ENCODE measurements at regions not wholly inside any gene's neighbourhood (a gene's known extent, or its start where the extent isn't known, plus 50 kb on each side); places are given as distances from the start of the nearest gene placed in this dataset.
"Not testable (repeated sequence)": the region's sequence is repeated elsewhere in the genome, so short reads cannot be mapped to it uniquely, and the experiment has no call there.

GRCh38 chr18:42306594-42306980, 351.6 kb downstream of the PIK3C3 start:
- DNase-seq (ENCODE audit: low read depth), result no peak

- peak; percentile 40 for DNase-seq (ENCODE audit: low read depth)
These were observed 355.9 kb downstream of the PIK3C3 start for GRCh38 chr18:42310956-42311355.

GRCh38 chr18:42326752-42327151, 371.7 kb downstream of the PIK3C3 start:
- DNase-seq (ENCODE audit: low read depth), result no peak

- no peak for DNase-seq (ENCODE audit: low read depth)
These were observed 373.9 kb downstream of the PIK3C3 start for GRCh38 chr18:42328931-42329330.

GRCh38 chr18:42330296-42330695, 375.3 kb downstream of the PIK3C3 start:
- DNase-seq (ENCODE audit: low read depth), result no peak

- DNase-seq (ENCODE audit: low read depth), result no peak
These were observed 378.5 kb downstream of the PIK3C3 start for GRCh38 chr18:42333558-42333957.

GRCh38 chr18:42334931-42335330, 379.9 kb downstream of the PIK3C3 start:
- no peak for DNase-seq (ENCODE audit: low read depth)

GRCh38 chr18:42336139-42336538, 381.1 kb downstream of the PIK3C3 start:
- no peak for DNase-seq (ENCODE audit: low read depth)

GRCh38 chr18:42337337-42337736, 382.3 kb downstream of the PIK3C3 start:
- DNase-seq (ENCODE audit: low read depth), result not testable (repeated sequence)

GRCh38 chr18:42338683-42339082, 383.6 kb downstream of the PIK3C3 start:
- no peak for DNase-seq (ENCODE audit: low read depth)

- no peak for DNase-seq (ENCODE audit: low read depth)
These were observed 384.3 kb downstream of the PIK3C3 start for GRCh38 chr18:42339372-42339771.

- no peak for DNase-seq (ENCODE audit: low read depth)
These were observed 385.5 kb downstream of the PIK3C3 start for GRCh38 chr18:42340423-42341009.

- DNase-seq (ENCODE audit: low read depth), result no peak
These were observed 386.4 kb downstream of the PIK3C3 start for GRCh38 chr18:42341423-42341822.

- DNase-seq (ENCODE audit: low read depth), result no peak
These were observed 393.7 kb downstream of the PIK3C3 start for GRCh38 chr18:42348722-42349121.

GRCh38 chr18:42351455-42351854, 396.4 kb downstream of the PIK3C3 start:
- DNase-seq (ENCODE audit: low read depth), result no peak

- DNase-seq (ENCODE audit: low read depth), result no peak
These were observed 405.7 kb downstream of the PIK3C3 start for GRCh38 chr18:42360716-42361115.

- DNase-seq (ENCODE audit: low read depth), result no peak
These were observed 408.7 kb downstream of the PIK3C3 start for GRCh38 chr18:42363446-42364441.

- no peak for DNase-seq (ENCODE audit: low read depth)
These were observed 409.7 kb downstream of the PIK3C3 start for GRCh38 chr18:42364766-42365165.

- no peak for DNase-seq (ENCODE audit: low read depth)
These were observed 410.6 kb downstream of the PIK3C3 start for GRCh38 chr18:42365591-42365990.

GRCh38 chr18:42373584-42373983, 418.6 kb downstream of the PIK3C3 start:
- no peak for DNase-seq (ENCODE audit: low read depth)

GRCh38 chr18:42374961-42375360, 419.9 kb downstream of the PIK3C3 start:
- DNase-seq (ENCODE audit: low read depth), result no peak

- DNase-seq (ENCODE audit: low read depth), result not testable (repeated sequence)
These were observed 423.8 kb downstream of the PIK3C3 start for GRCh38 chr18:42378854-42379253.

GRCh38 chr18:42381236-42381635, 426.2 kb downstream of the PIK3C3 start:
- not testable (repeated sequence) for DNase-seq (ENCODE audit: low read depth)

Data from HT1080 (cell line).